GM23248 (cell line): ENCODE measurements at regions not wholly inside any gene's neighbourhood (a gene's known extent, or its start where the extent isn't known, plus 50 kb on each side); places are given as distances from the start of the nearest gene placed in this dataset.

Experiments used
- EZH2 ChIP-seq: fragments of 200-600 bp; sonication (generic); IDR thresholded peaks from 2 replicates; pipeline ENCODE4 v1.6.1; 2018; ENCODE audit warnings: antibody characterized with exemption, mild to moderate bottlenecking; ENCODE audit not compliant: insufficient read depth, poor library complexity, severe bottlenecking
- EZH2phosphoT487 ChIP-seq: fragments of 200-600 bp; sonication (generic); IDR thresholded peaks from 2 replicates; pipeline ENCODE4 v1.6.1; 2018; ENCODE audit warnings: antibody characterized with exemption, moderate library complexity, mild to moderate bottlenecking, low read depth; ENCODE audit not compliant: insufficient read depth

GRCh38 chr2:223366566-223366965 is 235.6 kb downstream of the SCG2 start:
- no peak for TF ChIP-seq EZH2phosphoT487
- no peak for TF ChIP-seq EZH2
